Mucosa of gallbladder (tissue), 1 donor: ENCODE measurements at regions not wholly inside any gene's neighbourhood (a gene's known extent, or its start where the extent isn't known, plus 50 kb on each side); places are given as distances from the start of the nearest gene placed in this dataset.
"Not testable (repeated sequence)": the region's sequence is repeated elsewhere in the genome, so short reads cannot be mapped to it uniquely, and the experiment has no call there.

ENCODE experiments used
- DNase-seq: peaks from one replicate; pipeline ENCODE4 v3.0.0-alpha.2; 2020; ENCODE audit warnings: low spot score
- donor health status: DM: no; HTN: no; CAD: no.

- DNase-seq, result not testable (repeated sequence)
Measured at GRCh38 chr2:111366641-111367029, 245.9 kb downstream of the BCL2L11 start.

GRCh38 chr2:111367080-111367479 is 246.4 kb downstream of the BCL2L11 start:
- DNase-seq, result not testable (repeated sequence)

- DNase-seq, result not testable (repeated sequence)
Measured at GRCh38 chr2:111367871-111368270, 247.2 kb downstream of the BCL2L11 start.

- DNase-seq, result not testable (repeated sequence)
Measured at GRCh38 chr2:111368288-111368687, 247.6 kb downstream of the BCL2L11 start.

- not testable (repeated sequence) for DNase-seq
Measured at GRCh38 chr2:111373060-111373459, 252.3 kb downstream of the BCL2L11 start.

- DNase-seq, result not testable (repeated sequence)
Measured at GRCh38 chr2:111373989-111374388, 253.3 kb downstream of the BCL2L11 start.

GRCh38 chr2:111374734-111375133 is 254.0 kb downstream of the BCL2L11 start:
- not testable (repeated sequence) for DNase-seq

GRCh38 chr2:111375320-111375883 is 254.7 kb downstream of the BCL2L11 start:
- not testable (repeated sequence) for DNase-seq

GRCh38 chr2:111376272-111376970 is 255.7 kb downstream of the BCL2L11 start:
- DNase-seq, result not testable (repeated sequence)

GRCh38 chr2:111376971-111377352 is 256.2 kb downstream of the BCL2L11 start:
- peak; percentile 28 for DNase-seq

GRCh38 chr2:111377386-111377959 is 256.8 kb downstream of the BCL2L11 start:
- not testable (repeated sequence) for DNase-seq

GRCh38 chr2:111378348-111378747 is 257.6 kb downstream of the BCL2L11 start:
- DNase-seq, result not testable (repeated sequence)

- DNase-seq, result not testable (repeated sequence)
Measured at GRCh38 chr2:111380733-111381439, 260.2 kb downstream of the BCL2L11 start.

- DNase-seq, result not testable (repeated sequence)
Measured at GRCh38 chr2:111381530-111382306, 261.0 kb downstream of the BCL2L11 start.

GRCh38 chr2:111382507-111382906 is 261.8 kb downstream of the BCL2L11 start:
- DNase-seq, result not testable (repeated sequence)

GRCh38 chr2:111383311-111383710 is 262.6 kb downstream of the BCL2L11 start:
- DNase-seq, result not testable (repeated sequence)

GRCh38 chr2:111385226-111385957 is 264.7 kb downstream of the BCL2L11 start:
- DNase-seq, result not testable (repeated sequence)

- DNase-seq, result not testable (repeated sequence)
Measured at GRCh38 chr2:111390605-111391004, 269.9 kb downstream of the BCL2L11 start.

- DNase-seq, result not testable (repeated sequence)
Measured at GRCh38 chr2:111395350-111396128, 274.8 kb downstream of the BCL2L11 start.
